ENCODE measurements at regions not wholly inside any gene's neighbourhood (a gene's known extent, or its start where the extent isn't known, plus 50 kb on each side); places are given as distances from the start of the nearest gene placed in this dataset.

DNA sequence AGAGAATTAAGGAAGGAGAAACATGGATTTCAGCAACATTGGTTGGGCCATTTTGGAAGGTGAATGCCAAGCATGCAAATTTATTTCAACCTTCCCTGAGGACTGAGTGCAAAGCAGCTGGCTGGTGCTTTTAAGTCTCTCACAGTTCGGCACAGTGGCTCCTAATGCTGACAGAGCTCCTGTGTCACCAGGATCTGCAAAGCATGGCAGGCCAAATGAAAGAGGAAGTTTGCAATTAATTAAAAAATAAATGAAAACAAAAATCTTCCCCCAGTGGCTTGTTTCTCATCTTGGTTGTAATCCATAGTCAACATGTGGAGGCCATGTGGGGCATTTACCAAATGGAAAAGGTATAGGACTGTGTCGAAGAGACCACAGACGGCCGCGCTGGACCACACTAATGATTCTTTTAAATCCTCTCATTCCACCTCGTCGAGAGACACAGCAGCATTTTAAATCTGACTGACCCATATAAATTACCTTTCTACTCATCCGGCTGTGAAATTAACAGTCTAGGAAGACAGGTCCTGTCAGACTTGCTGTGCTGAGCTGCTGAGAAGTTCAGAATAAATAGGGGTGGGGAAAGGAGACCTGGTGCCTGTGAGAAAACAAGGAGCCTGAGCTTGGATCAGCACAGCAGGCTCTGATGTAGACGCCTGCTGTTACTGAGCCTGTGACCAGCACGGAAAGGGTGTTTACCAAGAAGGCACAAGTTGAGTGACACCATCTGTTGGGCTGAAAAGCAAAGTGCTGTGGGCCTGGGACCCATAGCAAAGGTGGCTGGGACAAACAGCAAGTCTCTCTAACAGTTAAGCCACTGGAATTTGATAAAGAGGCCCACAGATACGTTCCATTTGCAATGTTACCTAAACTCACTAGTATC is 136.0 kb upstream of the COL1A2 start:
- 74 to 79% methylated on average over 11 of the region's 11 CpGs for WGBS, 2 donors
- no peak overlapping the region for H3K27ac ChIP-seq
- no peaks in the 10 kb centered on the region for H3K27me3 ChIP-seq
- no peak for DNase-seq (ENCODE audit: low spot score in 2 of 2)
- no peaks in the 10 kb centered on the region for H3K4me1 ChIP-seq
- no peak overlapping the region for H3K4me3 ChIP-seq
- H3K9me3 ChIP-seq = no peaks in the 10 kb centered on the region
- no peaks in the 10 kb centered on the region for H3K36me3 ChIP-seq
- TF ChIP-seq, protein P1, sequence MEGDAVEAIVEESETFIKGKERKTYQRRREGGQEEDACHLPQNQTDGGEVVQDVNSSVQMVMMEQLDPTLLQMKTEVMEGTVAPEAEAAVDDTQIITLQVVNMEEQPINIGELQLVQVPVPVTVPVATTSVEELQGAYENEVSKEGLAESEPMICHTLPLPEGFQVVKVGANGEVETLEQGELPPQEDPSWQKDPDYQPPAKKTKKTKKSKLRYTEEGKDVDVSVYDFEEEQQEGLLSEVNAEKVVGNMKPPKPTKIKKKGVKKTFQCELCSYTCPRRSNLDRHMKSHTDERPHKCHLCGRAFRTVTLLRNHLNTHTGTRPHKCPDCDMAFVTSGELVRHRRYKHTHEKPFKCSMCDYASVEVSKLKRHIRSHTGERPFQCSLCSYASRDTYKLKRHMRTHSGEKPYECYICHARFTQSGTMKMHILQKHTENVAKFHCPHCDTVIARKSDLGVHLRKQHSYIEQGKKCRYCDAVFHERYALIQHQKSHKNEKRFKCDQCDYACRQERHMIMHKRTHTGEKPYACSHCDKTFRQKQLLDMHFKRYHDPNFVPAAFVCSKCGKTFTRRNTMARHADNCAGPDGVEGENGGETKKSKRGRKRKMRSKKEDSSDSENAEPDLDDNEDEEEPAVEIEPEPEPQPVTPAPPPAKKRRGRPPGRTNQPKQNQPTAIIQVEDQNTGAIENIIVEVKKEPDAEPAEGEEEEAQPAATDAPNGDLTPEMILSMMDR (IDR thresholded peaks at IDR 0.05) = no peak
- TF ChIP-seq POLR2A (IDR thresholded peaks at IDR 0.05) = no peak
- TF ChIP-seq EP300 (IDR thresholded peaks at IDR 0.05) = no peak

DNA sequence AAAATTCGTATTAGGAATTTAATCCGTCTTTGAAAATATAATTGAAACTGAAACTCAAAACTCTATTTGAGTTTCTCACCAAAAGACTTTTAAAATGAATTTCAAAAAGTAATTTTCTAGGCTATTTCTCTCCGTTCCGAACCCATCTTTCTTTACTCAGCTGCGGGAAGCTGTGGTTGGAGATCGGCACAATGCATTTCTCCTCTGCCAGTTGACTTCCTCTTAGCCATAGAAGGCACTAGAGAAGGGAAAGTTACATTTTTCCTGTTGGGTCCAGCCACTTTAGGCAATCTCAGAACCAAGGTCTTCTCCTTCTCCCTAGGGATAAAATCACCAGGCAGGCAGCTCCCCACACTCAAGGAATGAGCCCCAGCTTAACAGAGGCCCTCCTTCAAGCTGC is 133.6 kb upstream of the COL1A2 start:
- 87 to 89% methylated on average over 6 of the region's 6 CpGs for WGBS, 2 donors
- Histone ChIP-seq H3K9me3 (no peaks in the 10 kb centered on the region), H3K4me1 (peaks cover 0 to under 1% (median 0%) of the 10 kb centered on the region in 4 donors), H3K4me3 (no peak overlapping the region), H3K27ac (no peak overlapping the region), H3K27me3 (no peaks in the 10 kb centered on the region), H3K36me3 (no peaks in the 10 kb centered on the region)
- TF ChIP-seq EP300 (IDR thresholded peaks at IDR 0.05) (no peak), POLR2A (IDR thresholded peaks at IDR 0.05) (no peak)
- TF ChIP-seq, protein P1 (IDR thresholded peaks at IDR 0.05) = no peak
- DNase-seq (ENCODE audit: low spot score in 2 of 2) = no peak

DNA sequence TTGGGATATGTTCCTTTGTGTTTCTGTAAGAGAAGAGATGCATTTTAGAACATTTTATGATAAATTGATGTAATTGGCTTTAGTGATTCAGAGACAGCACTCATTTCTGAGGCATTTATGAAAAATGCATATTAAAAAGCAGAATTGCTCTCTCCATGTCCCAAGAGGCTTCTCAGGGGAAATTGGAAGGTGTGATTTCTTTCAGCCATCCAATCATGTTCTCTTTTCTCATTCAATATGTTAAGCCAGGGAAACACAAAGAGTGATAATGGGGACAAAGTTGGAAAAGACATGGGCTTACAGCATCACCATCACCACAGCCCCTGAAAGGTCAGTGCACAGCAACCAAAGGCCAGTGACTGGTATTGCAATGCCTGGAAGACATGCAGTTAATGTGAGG is 129.9 kb upstream of the COL1A2 start:
- DNase-seq (ENCODE audit: low spot score in 2 of 2) = no peak
- no peak for TF ChIP-seq POLR2A (IDR thresholded peaks at IDR 0.05)
- TF ChIP-seq, protein P1 (IDR thresholded peaks at IDR 0.05) = no peak
- TF ChIP-seq EP300 (IDR thresholded peaks at IDR 0.05) = no peak
- no peaks in the 10 kb centered on the region for H3K36me3 ChIP-seq
- H3K27me3 ChIP-seq = no peaks in the 10 kb centered on the region
- H3K4me1 ChIP-seq = peaks cover 0 to 11% (median 5%) of the 10 kb centered on the region in 4 donors
- H3K9me3 ChIP-seq = no peaks in the 10 kb centered on the region
- no peak overlapping the region for H3K4me3 ChIP-seq
- H3K27ac ChIP-seq = no peak overlapping the region

DNA sequence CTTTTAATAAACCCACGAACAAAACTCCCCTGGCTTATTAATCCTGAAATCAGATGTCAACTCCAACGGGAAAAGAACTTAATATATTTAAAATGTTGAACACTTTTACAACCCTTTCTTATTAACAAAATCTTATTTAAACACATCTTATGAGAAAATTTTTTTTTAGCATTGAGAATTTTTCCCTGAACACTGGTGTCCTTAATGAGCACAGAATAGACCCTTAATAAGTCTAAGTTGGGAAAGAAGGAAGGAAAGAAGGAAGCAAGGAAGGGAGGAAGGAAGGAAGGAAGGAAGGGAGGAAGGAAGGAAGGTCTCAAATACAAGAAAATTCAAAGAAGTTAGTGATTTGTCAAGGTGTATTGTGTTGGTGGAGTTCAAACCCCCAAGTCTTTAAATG is 129.2 kb upstream of the COL1A2 start:
- DNase-seq (ENCODE audit: low spot score in 2 of 2) = no peak
- peaks cover 0 to 11% (median 5%) of the 10 kb centered on the region in 4 donors for H3K4me1 ChIP-seq

DNA sequence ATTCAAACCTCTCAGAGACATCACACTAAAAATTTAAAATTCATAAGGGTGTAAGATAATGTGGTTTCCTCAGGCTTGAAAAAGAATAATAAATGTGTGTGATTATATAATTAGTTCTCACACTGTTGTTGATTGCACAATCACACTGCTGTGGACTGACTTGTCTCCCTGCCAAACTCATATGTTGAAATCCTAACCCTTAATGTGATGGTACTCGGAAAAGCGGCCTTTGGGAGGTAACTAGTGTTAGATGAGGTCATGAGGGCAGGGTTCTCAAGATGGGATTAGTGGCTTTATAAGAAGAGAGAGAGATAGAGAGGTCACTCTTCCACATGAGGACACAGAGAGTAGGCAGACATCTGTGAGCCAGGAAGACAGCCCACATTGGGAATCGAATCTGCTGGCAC is 128.5 kb upstream of the COL1A2 start:
- DNase-seq (ENCODE audit: low spot score in 2 of 2) = peak in 1 of 2 donors; percentile 71
- 21 to 29% methylated on average over 3 of the region's 3 CpGs for WGBS, 2 donors
- Histone ChIP-seq H3K4me3 (no peak overlapping the region), H3K27me3 (no peaks in the 10 kb centered on the region), H3K9me3 (no peaks in the 10 kb centered on the region), H3K36me3 (no peaks in the 10 kb centered on the region), H3K4me1 (peaks cover 0 to 11% (median 5%) of the 10 kb centered on the region in 4 donors), H3K27ac (peak overlapping the region in 2 of 4 donors; percentile 29 to 38)
- TF ChIP-seq, protein P1 (IDR thresholded peaks at IDR 0.05) = no peak
- TF ChIP-seq EP300 (IDR thresholded peaks at IDR 0.05) (peak in 1 of 2 donors; percentile 79), POLR2A (IDR thresholded peaks at IDR 0.05) (no peak)

More for the DNA sequence above, 129.2 kb upstream of the COL1A2 start:
- TF ChIP-seq, protein P1 (IDR thresholded peaks at IDR 0.05) = no peak
- no peak for TF ChIP-seq POLR2A (IDR thresholded peaks at IDR 0.05)
- TF ChIP-seq EP300 (IDR thresholded peaks at IDR 0.05) = no peak
- no peak overlapping the region for H3K27ac ChIP-seq
- H3K36me3 ChIP-seq = no peaks in the 10 kb centered on the region
- H3K4me3 ChIP-seq = no peak overlapping the region
- WGBS, 2 donors = 91 to 92% methylated on average over 2 of the region's 2 CpGs
- H3K27me3 ChIP-seq = no peaks in the 10 kb centered on the region
- no peaks in the 10 kb centered on the region for H3K9me3 ChIP-seq

Measured in tibial nerve (tissue), 4 donors.